ENCODE measurements at regions not wholly inside any gene's neighbourhood (a gene's known extent, or its start where the extent isn't known, plus 50 kb on each side); places are given as distances from the start of the nearest gene placed in this dataset.

DNA sequence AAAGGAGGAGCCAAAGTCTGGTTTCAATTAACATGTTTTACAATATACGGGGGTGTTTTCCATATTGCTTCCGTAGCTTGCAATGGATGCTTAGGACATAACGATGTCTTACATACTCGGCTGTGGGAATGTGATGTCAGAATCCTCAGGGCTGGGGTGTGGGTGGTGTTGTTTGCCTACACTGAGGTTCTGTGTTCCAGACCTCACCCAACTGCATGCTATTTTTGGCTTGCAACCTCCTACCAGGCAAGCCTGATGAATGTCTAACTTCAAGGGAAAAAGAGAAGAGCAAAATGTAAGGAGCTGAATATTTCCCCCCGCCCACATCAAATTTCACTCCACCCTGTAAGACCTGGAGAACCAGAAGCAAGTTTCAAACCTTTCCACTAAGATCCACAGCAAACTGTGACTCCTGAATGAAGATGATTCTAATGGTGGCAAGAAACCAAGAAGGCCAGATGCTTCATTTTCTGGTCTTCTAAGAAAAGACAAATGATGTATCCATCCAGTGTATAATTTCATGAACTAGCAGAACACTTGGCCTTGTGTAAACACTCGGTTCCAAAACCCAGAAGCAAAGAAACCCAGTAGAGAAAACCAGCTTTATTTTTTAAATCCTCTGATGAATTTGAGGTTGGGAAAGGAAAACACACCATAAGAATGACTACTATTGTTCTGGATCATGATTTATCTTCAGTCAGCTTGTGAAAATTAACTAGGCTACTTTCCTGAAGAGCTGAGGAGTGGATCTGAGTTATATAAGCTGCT, 227.9 kb downstream of the DACT1 start:
- TF ChIP-seq, protein P1, sequence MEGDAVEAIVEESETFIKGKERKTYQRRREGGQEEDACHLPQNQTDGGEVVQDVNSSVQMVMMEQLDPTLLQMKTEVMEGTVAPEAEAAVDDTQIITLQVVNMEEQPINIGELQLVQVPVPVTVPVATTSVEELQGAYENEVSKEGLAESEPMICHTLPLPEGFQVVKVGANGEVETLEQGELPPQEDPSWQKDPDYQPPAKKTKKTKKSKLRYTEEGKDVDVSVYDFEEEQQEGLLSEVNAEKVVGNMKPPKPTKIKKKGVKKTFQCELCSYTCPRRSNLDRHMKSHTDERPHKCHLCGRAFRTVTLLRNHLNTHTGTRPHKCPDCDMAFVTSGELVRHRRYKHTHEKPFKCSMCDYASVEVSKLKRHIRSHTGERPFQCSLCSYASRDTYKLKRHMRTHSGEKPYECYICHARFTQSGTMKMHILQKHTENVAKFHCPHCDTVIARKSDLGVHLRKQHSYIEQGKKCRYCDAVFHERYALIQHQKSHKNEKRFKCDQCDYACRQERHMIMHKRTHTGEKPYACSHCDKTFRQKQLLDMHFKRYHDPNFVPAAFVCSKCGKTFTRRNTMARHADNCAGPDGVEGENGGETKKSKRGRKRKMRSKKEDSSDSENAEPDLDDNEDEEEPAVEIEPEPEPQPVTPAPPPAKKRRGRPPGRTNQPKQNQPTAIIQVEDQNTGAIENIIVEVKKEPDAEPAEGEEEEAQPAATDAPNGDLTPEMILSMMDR (IDR thresholded peaks at IDR 0.05) = no peak

DNA sequence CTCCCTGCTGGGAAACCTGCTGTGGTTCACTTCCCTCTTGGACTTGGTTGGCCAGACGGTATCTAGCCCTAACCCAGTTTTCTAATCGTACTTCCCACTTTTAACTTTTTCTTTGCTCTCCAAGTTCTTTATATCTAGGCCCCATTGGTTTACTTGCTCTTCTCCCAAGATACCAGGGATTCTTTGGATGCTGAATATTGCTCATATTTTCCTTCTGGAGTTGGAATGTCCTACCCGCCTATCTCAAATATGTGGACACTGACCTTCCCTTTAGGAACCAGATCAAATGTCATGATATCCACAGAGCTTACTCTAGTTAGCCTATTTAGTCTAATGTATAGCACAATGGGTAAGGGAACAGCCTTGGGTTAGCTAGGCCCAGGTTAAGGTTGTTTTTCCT, 228.6 kb downstream of the DACT1 start:
- no peaks in the 10 kb centered on the region for H3K27me3 ChIP-seq (ENCODE audit: control insufficient read depth in 2 of 2, insufficient read depth in 2 of 2, low read length in 2 of 2)
- H3K4me3 ChIP-seq (replicated peaks in 1 of 3; ENCODE audit: low read depth in 2 of 3, low read length in 3 of 3) = no peak overlapping the region
- Mint-ChIP-seq H3K27ac (no peak overlapping the region), H3K36me3 (no peaks in the 10 kb centered on the region), H3K27me3 (ENCODE audit: low read depth in 3 of 3) (no peaks in the 10 kb centered on the region), H3K4me3 (no peak overlapping the region), H3K4me1 (peaks cover 4% of the 10 kb centered on the region), H3K9me3 (peaks cover 0 to 4% (median 0%) of the 10 kb centered on the region in 7 donors)
- no peaks in the 10 kb centered on the region for H3K9me3 ChIP-seq (replicated peaks in 1 of 2; ENCODE audit: control insufficient read depth in 1 of 2, insufficient read depth in 1 of 2, low read length in 2 of 2)
- TF ChIP-seq, protein P1 (IDR thresholded peaks at IDR 0.05) = no peak
- intact Hi-C loops (cut with micrococcal nuclease) = no loop called here
- WGBS (ENCODE audit: insufficient coverage) = 18% methylated on average over 2 of the region's 3 CpGs
- H3K4me2 ChIP-seq (replicated peaks; ENCODE audit: extremely low read depth, low read length, poor library complexity, severe bottlenecking) = no peak overlapping the region
- DNase-seq = no peak
- H3K4me1 ChIP-seq (ENCODE audit: control insufficient read depth in 1 of 2, insufficient read depth in 2 of 2, low read length in 2 of 2) = no peaks in the 10 kb centered on the region
- no peaks in the 10 kb centered on the region for H4K20me1 ChIP-seq (ENCODE audit: insufficient read depth, low read length)
- H3K9ac ChIP-seq (ENCODE audit: insufficient read depth, low read length, poor library complexity, severe bottlenecking) = no peak overlapping the region
- H3K79me2 ChIP-seq (ENCODE audit: insufficient read depth, low read length) = no peaks in the 10 kb centered on the region
- H3K36me3 ChIP-seq (replicated peaks in 1 of 2; ENCODE audit: control insufficient read depth in 1 of 2, insufficient read depth in 2 of 2, low read length in 2 of 2) = no peaks in the 10 kb centered on the region
- H2AFZ ChIP-seq (ENCODE audit: insufficient read depth, low read depth, low read length, poor library complexity, severe bottlenecking) = no peak overlapping the region
- H3K27ac ChIP-seq (ENCODE audit: low read depth in 1 of 2, low read length in 2 of 2) = no peak overlapping the region

More for the DNA sequence above, 227.9 kb downstream of the DACT1 start:
- Mint-ChIP-seq H3K27me3 (ENCODE audit: low read depth in 3 of 3) (no peaks in the 10 kb centered on the region), H3K27ac (no peak overlapping the region), H3K4me3 (no peak overlapping the region), H3K36me3 (no peaks in the 10 kb centered on the region), H3K9me3 (peaks cover 0 to 6% (median 0%) of the 10 kb centered on the region in 7 donors), H3K4me1 (peaks cover 4% of the 10 kb centered on the region)
- Histone ChIP-seq H3K4me1 (ENCODE audit: control insufficient read depth in 1 of 2, insufficient read depth in 2 of 2, low read length in 2 of 2) (no peaks in the 10 kb centered on the region), H3K36me3 (replicated peaks in 1 of 2; ENCODE audit: control insufficient read depth in 1 of 2, insufficient read depth in 2 of 2, low read length in 2 of 2) (no peaks in the 10 kb centered on the region), H3K4me2 (replicated peaks; ENCODE audit: extremely low read depth, low read length, poor library complexity, severe bottlenecking) (no peak overlapping the region), H3K9ac (ENCODE audit: insufficient read depth, low read length, poor library complexity, severe bottlenecking) (no peak overlapping the region), H3K4me3 (replicated peaks in 1 of 3; ENCODE audit: low read depth in 2 of 3, low read length in 3 of 3) (no peak overlapping the region), H3K27me3 (ENCODE audit: control insufficient read depth in 2 of 2, insufficient read depth in 2 of 2, low read length in 2 of 2) (no peaks in the 10 kb centered on the region), H3K27ac (ENCODE audit: low read depth in 1 of 2, low read length in 2 of 2) (no peak overlapping the region), H2AFZ (ENCODE audit: insufficient read depth, low read depth, low read length, poor library complexity, severe bottlenecking) (no peak overlapping the region), H3K79me2 (ENCODE audit: insufficient read depth, low read length) (no peaks in the 10 kb centered on the region), H3K9me3 (replicated peaks in 1 of 2; ENCODE audit: control insufficient read depth in 1 of 2, insufficient read depth in 1 of 2, low read length in 2 of 2) (peaks cover 0 to 4% of the 10 kb centered on the region in 2 donors), H4K20me1 (ENCODE audit: insufficient read depth, low read length) (no peaks in the 10 kb centered on the region)
- DNase-seq = no peak
- intact Hi-C loops (cut with micrococcal nuclease) = no loop called here
- no CpG with 5 or more reads among the region's 6 CpGs for WGBS (ENCODE audit: insufficient coverage)

All from CD14-positive monocyte (primary cell).